Natural killer cell (primary cell): ENCODE measurements at regions not wholly inside any gene's neighbourhood (a gene's known extent, or its start where the extent isn't known, plus 50 kb on each side); places are given as distances from the start of the nearest gene placed in this dataset.
"Not testable (repeated sequence)": the region's sequence is repeated elsewhere in the genome, so short reads cannot be mapped to it uniquely, and the experiment has no call there.

Experiments used
- ATAC-seq, 3 donors: fragments of 150-1000 bp in 2 of 3; fragments of 200-7000 bp in 1 of 3; cut with Tn5 transposase; 1 replicate in 1 of 3; 2 replicates in 2 of 3; pipeline ENCODE4 v1.10.0; 2021; ENCODE audit warnings: mild to moderate bottlenecking in 2 of 3, moderate library complexity in 2 of 3
- DNase-seq, 2 donors: peaks; one replicate each; pipeline versions ENCODE4 v3.0.0 to v3.0.0-alpha.2; 2013 to 2021; ENCODE audit warnings: mixed read lengths in 1 of 2
- H3K27ac ChIP-seq: one replicate; pipeline ENCODE4 v1.5.1; 2013; ENCODE audit warnings: mild to moderate bottlenecking, low read length
- H3K27me3 ChIP-seq: one replicate; pipeline ENCODE4 v1.6.1; 2013; ENCODE audit warnings: low read length; ENCODE audit not compliant: control insufficient read depth, insufficient read depth
- H3K36me3 ChIP-seq: one replicate; pipeline ENCODE4 v1.6.1; 2013; ENCODE audit warnings: low read length; ENCODE audit not compliant: control insufficient read depth, insufficient read depth
- H3K4me1 ChIP-seq: one replicate; pipeline ENCODE4 v1.6.1; 2013; ENCODE audit warnings: low read length; ENCODE audit not compliant: control insufficient read depth, insufficient read depth
- H3K4me3 ChIP-seq: one replicate; pipeline ENCODE4 v1.5.1; 2013; ENCODE audit warnings: low read length
- H3K9me3 ChIP-seq: one replicate; pipeline ENCODE4 v1.6.1; 2013; ENCODE audit warnings: low read length; ENCODE audit not compliant: control insufficient read depth, insufficient read depth
- H3K27ac Mint-ChIP-seq, 2 donors: one replicate each; pipeline ENCODE4 v1.8.0; 2022; ENCODE audit warnings: mild to moderate bottlenecking in 2 of 2, mixed read lengths in 2 of 2, moderate library complexity in 1 of 2
- H3K27me3 Mint-ChIP-seq, 2 donors: one replicate each; pipeline ENCODE4 v1.8.0; 2022; ENCODE audit warnings: low read depth in 2 of 2, mixed read lengths in 2 of 2
- H3K36me3 Mint-ChIP-seq: one replicate; pipeline ENCODE4 v1.8.0; 2022; ENCODE audit warnings: mixed read lengths
- H3K4me1 Mint-ChIP-seq, 2 donors: one replicate each; pipeline ENCODE4 v1.8.0; 2022; ENCODE audit warnings: mixed read lengths in 2 of 2
- H3K4me3 Mint-ChIP-seq: one replicate; pipeline ENCODE4 v1.8.0; 2022; ENCODE audit warnings: mild to moderate bottlenecking, moderate library complexity, mixed read lengths
- H3K9me3 Mint-ChIP-seq, 2 donors: one replicate each; pipeline ENCODE4 v1.8.0; 2022; ENCODE audit warnings: mixed read lengths in 2 of 2
- WGBS: methylation state at CpG from one replicate; pipeline ENCODE4 v1.1.7; 2013; ENCODE audit warnings: missing lambda C conversion rate; ENCODE audit not compliant: insufficient coverage; 5-methylcytosine and 5-hydroxymethylcytosine counted together
- intact Hi-C: fragments of 100-400 bp; cut with micrococcal nuclease; formaldehyde crosslinking; loops from one replicate; pipeline ENCODE4 v1.14.2; 2022
- TF ChIP-seq, protein P1 (sequence below): fragments of 200-600 bp; IDR thresholded peaks from one replicate; pipeline ENCODE4 v1.8.0; 2022; ENCODE audit warnings: antibody characterized with exemption

DNA sequence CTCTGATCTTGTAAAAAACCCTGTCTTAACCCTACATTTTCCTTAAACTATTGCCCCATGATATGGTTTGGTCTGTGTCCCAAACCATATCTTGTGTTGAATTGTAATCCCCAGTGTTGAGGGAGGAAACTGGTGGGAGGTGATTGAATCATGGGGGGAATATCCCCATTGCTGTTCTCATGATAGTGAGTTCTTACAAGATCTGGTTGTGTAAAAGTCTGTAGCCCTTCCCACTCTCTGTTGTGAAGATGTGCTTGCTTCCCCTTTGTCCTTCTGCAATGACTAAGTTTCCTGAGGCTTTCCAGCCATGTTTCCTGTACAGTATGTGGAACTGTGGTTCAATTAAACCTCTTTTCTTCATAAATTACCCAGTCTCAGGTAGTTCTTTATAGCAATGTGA, 881.4 kb downstream of the DIPK2A start:
- no peak overlapping the region for H3K4me3 Mint-ChIP-seq
- no peak overlapping the region for H3K27ac Mint-ChIP-seq
- H3K36me3 Mint-ChIP-seq: no peaks in the 10 kb centered on the region
- peaks cover 4 to 5% of the 10 kb centered on the region in 2 donors for H3K9me3 Mint-ChIP-seq
- H3K9me3 ChIP-seq: no peaks in the 10 kb centered on the region
- H3K4me1 Mint-ChIP-seq: no peaks in the 10 kb centered on the region
- H3K27me3 Mint-ChIP-seq: no peaks in the 10 kb centered on the region
- no peaks in the 10 kb centered on the region for H3K4me1 ChIP-seq
- H3K4me3 ChIP-seq: no peak overlapping the region
- DNase-seq (no peak), ATAC-seq (no peak)
- H3K27me3 ChIP-seq: no peaks in the 10 kb centered on the region
- intact Hi-C loops: no loop called here
- H3K27ac ChIP-seq: no peak overlapping the region
- TF ChIP-seq, protein P1, sequence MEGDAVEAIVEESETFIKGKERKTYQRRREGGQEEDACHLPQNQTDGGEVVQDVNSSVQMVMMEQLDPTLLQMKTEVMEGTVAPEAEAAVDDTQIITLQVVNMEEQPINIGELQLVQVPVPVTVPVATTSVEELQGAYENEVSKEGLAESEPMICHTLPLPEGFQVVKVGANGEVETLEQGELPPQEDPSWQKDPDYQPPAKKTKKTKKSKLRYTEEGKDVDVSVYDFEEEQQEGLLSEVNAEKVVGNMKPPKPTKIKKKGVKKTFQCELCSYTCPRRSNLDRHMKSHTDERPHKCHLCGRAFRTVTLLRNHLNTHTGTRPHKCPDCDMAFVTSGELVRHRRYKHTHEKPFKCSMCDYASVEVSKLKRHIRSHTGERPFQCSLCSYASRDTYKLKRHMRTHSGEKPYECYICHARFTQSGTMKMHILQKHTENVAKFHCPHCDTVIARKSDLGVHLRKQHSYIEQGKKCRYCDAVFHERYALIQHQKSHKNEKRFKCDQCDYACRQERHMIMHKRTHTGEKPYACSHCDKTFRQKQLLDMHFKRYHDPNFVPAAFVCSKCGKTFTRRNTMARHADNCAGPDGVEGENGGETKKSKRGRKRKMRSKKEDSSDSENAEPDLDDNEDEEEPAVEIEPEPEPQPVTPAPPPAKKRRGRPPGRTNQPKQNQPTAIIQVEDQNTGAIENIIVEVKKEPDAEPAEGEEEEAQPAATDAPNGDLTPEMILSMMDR: no peak
- H3K36me3 ChIP-seq: no peaks in the 10 kb centered on the region

DNA sequence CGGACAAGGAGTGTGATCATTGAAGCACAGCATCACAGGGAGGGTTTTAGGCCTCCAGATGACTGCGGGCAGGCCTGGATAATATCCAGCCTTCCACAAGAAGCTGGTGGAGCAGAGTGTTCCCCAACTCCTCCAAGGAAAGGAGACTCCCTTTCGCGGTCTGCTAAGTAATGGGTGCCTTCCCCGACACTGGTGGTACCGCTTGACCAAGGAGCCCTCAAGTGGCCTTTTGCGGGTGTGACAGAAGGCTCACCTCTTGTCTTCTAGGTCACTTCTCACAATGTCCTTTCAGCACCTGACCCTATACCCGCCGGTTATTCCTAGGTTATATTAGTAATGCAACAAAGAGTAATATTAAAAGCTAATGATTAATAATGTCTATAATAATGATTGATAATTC, 882.4 kb downstream of the DIPK2A start:
- H3K36me3 ChIP-seq, H3K4me3 ChIP-seq, H3K9me3 Mint-ChIP-seq, H3K36me3 Mint-ChIP-seq, H3K27me3 Mint-ChIP-seq, ATAC-seq, H3K9me3 ChIP-seq, DNase-seq, intact Hi-C loops, H3K4me1 Mint-ChIP-seq, H3K4me3 Mint-ChIP-seq, H3K27ac Mint-ChIP-seq, H3K4me1 ChIP-seq, H3K27me3 ChIP-seq, H3K27ac ChIP-seq: not testable (repeated sequence)
- WGBS: 91% methylated on average over 7 of the region's 9 CpGs

DNA sequence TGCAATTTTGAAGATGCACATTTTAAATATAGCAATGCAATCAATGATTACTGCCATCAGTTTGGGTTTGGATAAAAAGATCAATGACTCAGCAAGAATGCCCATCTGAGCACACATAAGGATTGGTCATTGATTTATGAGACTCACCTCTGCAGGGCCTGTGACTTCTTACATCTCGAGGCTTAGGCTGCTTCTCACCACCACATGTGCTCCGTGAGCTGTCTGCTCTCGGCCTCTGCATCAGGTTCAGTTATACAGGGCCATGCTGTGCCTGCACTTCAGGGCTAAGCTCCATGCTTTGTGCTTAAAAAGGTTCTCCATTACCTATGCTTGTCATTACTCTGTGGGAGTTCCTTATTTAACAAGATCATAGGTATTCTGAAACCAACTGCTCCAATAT, 887.5 kb downstream of the DIPK2A start:
- no peaks in the 10 kb centered on the region for H3K36me3 Mint-ChIP-seq

DNA sequence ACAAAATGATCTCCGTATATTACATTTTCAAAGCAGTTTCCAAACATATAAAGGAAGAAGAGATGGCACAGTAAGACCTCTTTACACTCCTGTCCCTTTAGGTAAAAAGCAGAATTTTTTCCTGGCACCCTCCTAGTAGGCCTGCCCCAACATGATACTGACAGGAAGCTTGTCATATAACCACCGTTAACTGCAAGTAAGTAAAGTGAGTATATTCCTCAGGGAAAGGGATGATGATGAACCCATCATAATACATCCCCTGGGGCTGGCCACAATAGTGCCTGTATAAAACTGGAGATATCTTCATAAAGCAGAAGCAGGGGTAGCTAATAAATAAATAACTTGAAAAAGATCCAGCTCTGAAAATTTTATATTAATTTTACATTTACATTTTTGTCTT, 893.0 kb downstream of the DIPK2A start:
- ATAC-seq: no peak
- H3K27ac ChIP-seq: no peak overlapping the region
- no peak for DNase-seq
- intact Hi-C loops: no loop called here
- H3K27me3 ChIP-seq: no peaks in the 10 kb centered on the region
- TF ChIP-seq, protein P1: no peak
- no peaks in the 10 kb centered on the region for H3K36me3 ChIP-seq
- H3K27me3 Mint-ChIP-seq: no peaks in the 10 kb centered on the region
- H3K4me3 ChIP-seq: no peak overlapping the region
- no peaks in the 10 kb centered on the region for H3K9me3 ChIP-seq
- no peak overlapping the region for H3K27ac Mint-ChIP-seq
- WGBS: 100% methylated on average over 1 of the region's 2 CpGs
- no peaks in the 10 kb centered on the region for H3K4me1 ChIP-seq
- peaks cover 6 to 9% of the 10 kb centered on the region in 2 donors for H3K9me3 Mint-ChIP-seq
- no peaks in the 10 kb centered on the region for H3K4me1 Mint-ChIP-seq
- H3K4me3 Mint-ChIP-seq: no peak overlapping the region
- no peaks in the 10 kb centered on the region for H3K36me3 Mint-ChIP-seq

More for the DNA sequence above, 887.5 kb downstream of the DIPK2A start:
- H3K27me3 Mint-ChIP-seq: no peaks in the 10 kb centered on the region
- H3K9me3 ChIP-seq: no peaks in the 10 kb centered on the region
- intact Hi-C loops: no loop called here
- no peaks in the 10 kb centered on the region for H3K36me3 ChIP-seq
- H3K27ac ChIP-seq: no peak overlapping the region
- TF ChIP-seq, protein P1: no peak
- no peak overlapping the region for H3K27ac Mint-ChIP-seq
- H3K4me3 ChIP-seq: no peak overlapping the region
- no peaks in the 10 kb centered on the region for H3K4me1 Mint-ChIP-seq
- WGBS: 85% methylated on average over 3 of the region's 3 CpGs
- H3K4me1 ChIP-seq: no peaks in the 10 kb centered on the region
- H3K27me3 ChIP-seq: no peaks in the 10 kb centered on the region
- H3K9me3 Mint-ChIP-seq: peaks cover 0 to 7% of the 10 kb centered on the region in 2 donors
- DNase-seq (no peak), ATAC-seq (no peak)
- no peak overlapping the region for H3K4me3 Mint-ChIP-seq
